K562 (cell line): ENCODE measurements at regions not wholly inside any gene's neighbourhood (a gene's known extent, or its start where the extent isn't known, plus 50 kb on each side); places are given as distances from the start of the nearest gene placed in this dataset.

ENCODE experiments used
- ATAC-seq: fragments of 200-7000 bp; cut with Tn5 transposase; 3 replicates; pipeline ENCODE4 v1.9.1; 2020; ENCODE audit warnings: moderate library complexity
- BruUV-seq: library from RNA; stranded (reverse); fragments of 400-500 nt; replicated peaks from 2 replicates; lab custom pipeline; 2021; lab: Mats Ljungman, UMichigan
- CTCF ChIA-PET: fragments of 300-600 bp; formaldehyde crosslinking; extraction: SDS; loops from one replicate; lab custom pipeline; 2021; ENCODE audit warnings: low intra/inter-chr PET ratio; lab: Yijun Ruan, JAX
- POLR2A ChIA-PET: fragments of 300-600, 350-650 bp; sonication (Branson Sonifier 250); formaldehyde crosslinking; extraction: SDS; loops from one replicate; lab custom pipeline; 2021; ENCODE audit warnings: antibody characterized with exemption, inconsistent platforms; lab: Yijun Ruan, JAX
- DNase-seq, 4 experiments: peaks; one replicate each; pipeline versions ENCODE4 v3.0.0 to v3.0.0-alpha.2; 2011 to 2018; ENCODE audit warnings: low spot score in 3 of 4, mixed read lengths in 3 of 4; ENCODE audit errors: extremely low read depth in 1 of 4
- FAIRE-seq: peaks from 2 replicates; lab custom pipeline; 2011; peaks lifted over from hg19 to GRCh38; lab: Jason Lieb, UNC
- H2AFZ ChIP-seq: 2 replicates; pipeline ENCODE4 v1.6.0; 2011; ENCODE audit warnings: low read depth, low read length, control low read depth, inconsistent platforms
- H3K27ac ChIP-seq: fragments of 200-600 bp; 3 replicates; pipeline ENCODE4 v1.8.0; 2011; ENCODE audit warnings: low read depth, mild to moderate bottlenecking, control low read depth, inconsistent platforms, low read length, moderate library complexity, mixed read lengths; ENCODE audit errors: extremely low read depth
- H3K27me3 ChIP-seq, 2 experiments: fragments of 300-600 bp in 1 of 2; 2 replicates in 1 of 2; 3 replicates in 1 of 2; pipeline versions ENCODE4 v1.6.0 to v1.8.0; 2011; ENCODE audit warnings: inconsistent platforms in 2 of 2, low read length in 2 of 2, mild to moderate bottlenecking in 1 of 2, mixed read lengths in 1 of 2, moderate library complexity in 1 of 2; ENCODE audit not compliant: control insufficient read depth in 2 of 2, insufficient read depth in 2 of 2
- H3K36me3 ChIP-seq: fragments of 300-600 bp; 3 replicates; pipeline ENCODE4 v1.8.0; 2011; ENCODE audit warnings: mild to moderate bottlenecking, low read length, inconsistent platforms; ENCODE audit not compliant: control insufficient read depth, insufficient read depth
- H3K4me1 ChIP-seq, 2 experiments: fragments of 200-600 bp in 1 of 2; replicated peaks in 1 of 2; 2 replicates in 1 of 2; 3 replicates in 1 of 2; pipeline versions ENCODE4 v1.5.1 to v1.8.0; 2011; ENCODE audit warnings: inconsistent platforms in 2 of 2, low read length in 2 of 2, mild to moderate bottlenecking in 1 of 2, mixed read lengths in 1 of 2, moderate library complexity in 1 of 2; ENCODE audit not compliant: control insufficient read depth in 2 of 2, insufficient read depth in 2 of 2
- H3K4me2 ChIP-seq: 2 replicates; pipeline ENCODE4 v1.6.1; 2011; ENCODE audit warnings: low read length, control low read depth, inconsistent platforms, mixed read lengths; ENCODE audit not compliant: insufficient read depth
- H3K4me3 ChIP-seq: fragments of 200-600 bp; sonication (generic), shearing (Covaris generic); 2 replicates; pipeline ENCODE4 v1.5.1; 2016; ENCODE audit warnings: control low read depth, inconsistent platforms
- H3K79me2 ChIP-seq: fragments of 200-600 bp; 3 replicates; pipeline ENCODE4 v1.8.0; 2011; ENCODE audit warnings: low read length, inconsistent platforms; ENCODE audit not compliant: control insufficient read depth, insufficient read depth
- H3K9ac ChIP-seq, 2 experiments: 2 replicates each; pipeline versions ENCODE4 v1.6.0 to v1.6.1; 2011; ENCODE audit warnings: low read depth in 2 of 2, low read length in 2 of 2, control low read depth in 1 of 2, inconsistent platforms in 1 of 2, mild to moderate bottlenecking in 1 of 2, mixed read lengths in 1 of 2; ENCODE audit not compliant: insufficient read depth in 1 of 2
- H3K9me1 ChIP-seq: one replicate; pipeline ENCODE4 v1.6.0; 2011; ENCODE audit warnings: inconsistent platforms, mild to moderate bottlenecking, low read length, moderate library complexity; ENCODE audit not compliant: control insufficient read depth, insufficient read depth
- H3K9me3 ChIP-seq: replicated peaks from 2 replicates; pipeline ENCODE4 v1.5.1; 2011; ENCODE audit warnings: low read depth, low read length, inconsistent platforms; ENCODE audit not compliant: control insufficient read depth, insufficient read depth
- H4K20me1 ChIP-seq: replicated peaks from 2 replicates; pipeline ENCODE4 v1.6.1; 2011; ENCODE audit warnings: low read length, inconsistent platforms, mixed read lengths; ENCODE audit not compliant: control insufficient read depth, insufficient read depth
- CCNT2 ChIP-seq: IDR thresholded peaks from 2 replicates; pipeline ENCODE4 v1.6.1; 2011; ENCODE audit warnings: borderline replicate concordance, low read depth, mild to moderate bottlenecking, moderate library complexity, mixed read lengths, low read length; ENCODE audit not compliant: insufficient read length; ENCODE audit errors: extremely low read depth
- CXXC5 ChIP-seq: fragments of 250-450 bp; sonication (Bioruptor Pico); IDR thresholded peaks from 2 replicates; pipeline ENCODE4 v1.8.0; 2022; ENCODE audit warnings: inconsistent platforms, mild to moderate bottlenecking, moderate library complexity
- EP400 ChIP-seq: fragments of 450-650 bp; IDR thresholded peaks from 2 replicates; pipeline ENCODE4 v1.6.1; 2017; ENCODE audit warnings: antibody characterized with exemption, mild to moderate bottlenecking, moderate library complexity
- KDM4B ChIP-seq, 2 experiments: fragments of 450-650 bp in 1 of 2; sonication (generic) in 1 of 2; IDR thresholded peaks; 2 replicates each; pipeline ENCODE4 v1.6.1; 2016 to 2017; ENCODE audit warnings: borderline replicate concordance in 2 of 2, antibody characterized with exemption in 1 of 2, low read depth in 1 of 2, mild to moderate bottlenecking in 1 of 2
- NEUROD1 ChIP-seq: fragments of 150-350 bp; IDR thresholded peaks from 2 replicates; pipeline ENCODE4 v1.6.1; 2014; ENCODE audit warnings: borderline replicate concordance, low read length, low read depth; ENCODE audit not compliant: partially characterized antibody
- NR0B1 ChIP-seq: fragments of 450-650 bp; IDR thresholded peaks from one replicate; pipeline ENCODE4 v1.6.1; 2018; ENCODE audit warnings: mild to moderate bottlenecking, moderate library complexity; ENCODE audit not compliant: partially characterized antibody
- PHF21A ChIP-seq: fragments of 450-650 bp; IDR thresholded peaks from 2 replicates; pipeline ENCODE4 v1.6.1; 2017; ENCODE audit warnings: low read depth, borderline replicate concordance
- RAD21 ChIP-seq, 2 experiments: fragments of 250-450 bp in 1 of 2; fragments of 450-650 bp in 1 of 2; sonication (Bioruptor Pico) in 1 of 2; formaldehyde crosslinking in 1 of 2; IDR thresholded peaks in 1 of 2; conservative IDR thresholded peaks in 1 of 2; 2 replicates each; pipeline versions ENCODE4 v1.4.0 to v1.8.0; 2020 to 2022; ENCODE audit warnings: mild to moderate bottlenecking in 2 of 2, moderate library complexity in 1 of 2
- SRF ChIP-seq, 2 experiments: fragments of 250-450, 450-650 bp in 1 of 2; sonication (Bioruptor Pico) in 1 of 2; sonication (generic) in 1 of 2; formaldehyde crosslinking; IDR thresholded peaks; 2 replicates each; pipeline versions ENCODE4 v1.5.0 to v1.5.1; 2020 to 2022; ENCODE audit warnings: mild to moderate bottlenecking in 1 of 2, missing genetic modification reagents in 1 of 2
- WHSC1 ChIP-seq: IDR thresholded peaks from one replicate; pipeline ENCODE4 v1.6.1; 2012; ENCODE audit warnings: low read length, control low read depth, inconsistent platforms
- ZBTB33 ChIP-seq: sonication (generic); formaldehyde crosslinking; IDR thresholded peaks from 2 replicates; pipeline ENCODE4 v1.8.1; 2023; ENCODE audit warnings: mild to moderate bottlenecking, missing genetic modification reagents
- ZNF165 ChIP-seq: fragments of 250-450 bp; sonication (Bioruptor Pico); IDR thresholded peaks from 2 replicates; pipeline ENCODE4 v1.4.0; 2020; ENCODE audit warnings: borderline replicate concordance
- WGBS: fragments of 100-300 bp; shearing (Covaris generic); methylation state at CpG from one replicate; pipeline ENCODE4 v1.1.6; 2016; ENCODE audit warnings: low coverage, mixed read lengths; ENCODE audit not compliant: insufficient coverage; ENCODE audit errors: missing lambda C conversion rate; 5-methylcytosine and 5-hydroxymethylcytosine counted together
- in situ Hi-C: fragments of 300-500 bp; cut with MboI; formaldehyde crosslinking; loops from 4 replicates; pipeline ENCODE4 v1.15.0; 2018; ENCODE audit warnings: inconsistent platforms, mixed read lengths
- intact Hi-C: fragments of 100-400 bp; cut with micrococcal nuclease; formaldehyde crosslinking; loops from 2 replicates; pipeline ENCODE4 v1.14.2; 2022

- DNase-seq (no peak), ATAC-seq (no peak), FAIRE-seq (no peak)
- no peaks in the 10 kb centered on the region; the same call in 1 of the 2 replicates for H3K9me3 ChIP-seq
- no peaks in the 10 kb centered on the region for H3K9me1 ChIP-seq
- ChIA-PET CTCF (no interaction called here), POLR2A (no interaction called here)
- no peaks in the 10 kb centered on the region for H3K79me2 ChIP-seq
- no peaks in the 10 kb centered on the region for H3K4me1 ChIP-seq
- intact Hi-C loops = no loop called here
- no TSS peak for BruUV-seq
- H3K27me3 ChIP-seq = no peaks in the 10 kb centered on the region
- H2AFZ ChIP-seq = no peak overlapping the region
- TF ChIP-seq WHSC1 (no peak), KDM4B (IDR thresholded peaks at IDR 0.05; ENCODE audit: borderline replicate concordance in 2 of 2, low read depth in 1 of 2) (no peak), CCNT2 (no peak), ZBTB33 (CRISPR knock-in tag) (no peak), ZNF165 (no peak), EP400 (no peak), RAD21 (CRISPR knock-in tag; conservative IDR thresholded peaks at IDR 0.05 in 1 of 2, IDR thresholded peaks at IDR 0.05 in 1 of 2) (no peak), SRF (CRISPR knock-in tag; IDR thresholded peaks at IDR 0.05) (no peak), NEUROD1 (no peak), CXXC5 (CRISPR knock-in tag) (no peak), PHF21A (no peak), NR0B1 (no peak)
- H3K27ac ChIP-seq = no peak overlapping the region
- H3K36me3 ChIP-seq = no peaks in the 10 kb centered on the region
- no peak overlapping the region for H3K9ac ChIP-seq
- H3K4me3 ChIP-seq = no peak overlapping the region
- 5% methylated on average over 4 of the region's 4 CpGs for WGBS
- in situ Hi-C loops = no loop called here
- no peak overlapping the region for H3K4me2 ChIP-seq
- no peaks in the 10 kb centered on the region for H4K20me1 ChIP-seq
Observed at GRCh38 chr2:5322396-5322795, 369.8 kb upstream of the SOX11 start.
